GM18498 (cell line): ENCODE measurements at regions not wholly inside any gene's neighbourhood (a gene's known extent, or its start where the extent isn't known, plus 50 kb on each side); places are given as distances from the start of the nearest gene placed in this dataset.

Source experiments
- ATAC-seq: cut with Tn5 transposase; IDR thresholded peaks from one replicate; pipeline ENCODE4 v1.9.1; 2021; ENCODE audit warnings: mild to moderate bottlenecking, moderate library complexity; ENCODE audit not compliant: unreplicated experiment

- no peak for ATAC-seq
Observed at GRCh38 chr1:234887016-234887900, 241.4 kb downstream of the TOMM20 start.

GRCh38 chr1:234886081-234886984 lies 242.3 kb downstream of the TOMM20 start:
- ATAC-seq, result no peak

- ATAC-seq, result no peak
Observed at GRCh38 chr1:234885601-234886000, 243.0 kb downstream of the TOMM20 start.

GRCh38 chr1:234884701-234885100 lies 243.9 kb downstream of the TOMM20 start:
- ATAC-seq, result no peak

- no peak for ATAC-seq
Observed at GRCh38 chr1:234884006-234884405, 244.6 kb downstream of the TOMM20 start.

- no peak for ATAC-seq
Observed at GRCh38 chr1:234882898-234883297, 245.7 kb downstream of the TOMM20 start.

- ATAC-seq, result peak; percentile 84
Observed at GRCh38 chr1:234881893-234882771, 246.5 kb downstream of the TOMM20 start.

- no peak for ATAC-seq
Observed at GRCh38 chr1:234879147-234880080, 249.2 kb downstream of the TOMM20 start.

DNA sequence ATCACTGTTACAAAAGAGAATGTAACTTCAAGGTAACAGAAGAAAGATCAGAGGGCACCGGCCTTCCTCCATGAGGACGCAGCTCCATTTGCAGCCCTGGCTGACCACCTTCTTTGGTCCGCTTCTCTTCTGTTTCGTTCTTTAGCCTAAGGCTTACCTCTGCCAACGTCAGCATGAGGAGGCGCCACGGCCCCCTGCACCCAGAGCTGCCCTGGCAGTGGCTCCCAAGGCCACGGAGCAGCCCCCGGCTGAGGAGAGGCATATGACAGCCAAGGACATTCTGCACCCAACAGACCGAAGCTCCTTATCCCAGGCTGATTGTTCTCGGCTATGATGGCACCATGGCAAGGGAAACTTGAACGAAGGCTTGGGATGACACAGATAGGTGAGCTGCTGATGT lies 250.3 kb downstream of the TOMM20 start:
- no peak for ATAC-seq

GRCh38 chr1:234877761-234878160 lies 250.9 kb downstream of the TOMM20 start:
- ATAC-seq, result no peak

GRCh38 chr1:234875953-234876855 lies 252.4 kb downstream of the TOMM20 start:
- ATAC-seq, result no peak

- ATAC-seq, result no peak
Observed at GRCh38 chr1:234875328-234875952, 253.2 kb downstream of the TOMM20 start.

DNA sequence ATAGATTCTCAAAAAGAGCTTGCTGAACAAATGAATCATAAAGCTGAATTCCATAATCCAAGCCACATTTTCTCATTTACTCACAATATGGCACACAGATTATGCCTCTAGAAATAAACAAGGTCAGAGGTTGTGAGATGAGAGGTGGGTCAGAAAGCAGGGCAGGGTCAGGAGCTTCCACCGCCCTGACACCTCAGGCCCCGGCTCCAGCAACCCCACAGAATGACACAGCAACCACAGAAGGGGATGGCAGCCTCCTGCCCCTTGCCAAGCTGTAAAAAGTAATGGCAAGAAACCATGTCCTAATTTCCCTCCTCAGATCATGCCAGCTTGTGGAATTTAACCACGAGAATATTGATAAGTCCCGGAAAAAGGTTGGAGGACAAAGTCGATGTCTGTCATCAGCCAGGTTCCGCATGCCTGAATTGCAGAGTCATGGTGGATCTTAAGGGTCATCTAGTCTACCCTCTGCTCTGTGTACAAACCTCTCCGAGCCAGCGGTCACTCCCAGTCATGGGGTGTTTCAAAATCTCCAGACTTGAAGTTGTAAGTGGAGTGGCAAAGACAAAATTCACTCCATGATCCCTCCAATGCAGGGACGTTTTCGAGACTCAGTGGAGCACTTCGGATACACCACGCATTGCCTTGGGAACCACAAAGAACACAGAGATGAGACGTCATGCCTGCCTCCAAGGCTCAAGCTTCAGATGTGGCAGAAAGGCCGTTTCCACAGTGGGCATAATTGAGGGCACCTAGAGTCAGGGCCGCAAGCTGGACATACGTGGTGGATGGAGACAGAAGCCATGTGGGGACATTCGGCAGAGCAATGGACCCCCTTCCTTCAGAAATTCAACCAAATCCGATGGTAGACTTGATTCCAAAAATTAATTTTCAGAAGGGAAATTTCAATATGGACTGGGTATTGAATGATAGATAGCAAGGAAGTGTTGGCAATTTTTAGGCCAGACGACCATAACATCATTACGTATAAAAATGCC lies 254.0 kb downstream of the TOMM20 start:
- no peak for ATAC-seq

DNA sequence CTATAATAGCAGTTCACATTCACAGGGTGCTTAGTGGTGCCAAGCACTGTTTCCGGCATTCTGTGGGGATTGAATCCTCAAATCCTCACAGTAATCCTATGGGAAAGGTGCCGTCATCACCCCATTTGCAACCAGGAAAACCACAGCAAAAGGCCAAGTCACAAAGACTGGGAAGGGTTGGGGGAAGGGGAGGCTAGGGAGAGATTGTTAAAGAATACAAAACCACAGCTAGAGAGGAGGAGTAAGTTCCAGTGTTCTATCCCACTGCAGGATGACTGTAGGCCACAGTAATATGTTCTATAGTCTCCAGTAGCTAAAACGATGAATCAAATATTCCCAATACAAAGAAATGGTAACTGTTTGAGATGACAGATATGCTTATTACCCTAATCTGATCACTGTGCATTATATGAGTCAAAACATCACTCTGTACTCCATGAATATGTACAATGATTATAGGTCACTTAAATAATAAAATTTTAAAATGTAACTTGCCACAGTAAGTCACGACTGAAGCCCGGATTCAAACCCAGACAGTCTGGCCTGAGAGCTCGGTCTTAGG lies 256.8 kb downstream of the TOMM20 start:
- no peak for ATAC-seq

GRCh38 chr1:234871039-234871709 lies 257.5 kb downstream of the TOMM20 start:
- no peak for ATAC-seq
